IPS-15b (cell line): ENCODE measurements at regions not wholly inside any gene's neighbourhood (a gene's known extent, or its start where the extent isn't known, plus 50 kb on each side); places are given as distances from the start of the nearest gene placed in this dataset.

Experiments
- H3K27me3 ChIP-seq: one replicate; pipeline ENCODE4 v1.6.1; 2013; ENCODE audit warnings: low read length; ENCODE audit not compliant: control insufficient read depth, insufficient read depth
- H3K36me3 ChIP-seq: one replicate; pipeline ENCODE4 v1.6.1; 2013; ENCODE audit warnings: low read length; ENCODE audit not compliant: control insufficient read depth, insufficient read depth
- H3K4me1 ChIP-seq: one replicate; pipeline ENCODE4 v1.6.1; 2013; ENCODE audit warnings: mild to moderate bottlenecking, low read length; ENCODE audit not compliant: control insufficient read depth, insufficient read depth
- H3K4me3 ChIP-seq: one replicate; pipeline ENCODE4 v1.5.1; 2013; ENCODE audit warnings: low read depth, low read length
- H3K9ac ChIP-seq: one replicate; pipeline ENCODE4 v1.6.1; 2013; ENCODE audit warnings: low read depth, mild to moderate bottlenecking, low read length
- H3K9me3 ChIP-seq: one replicate; pipeline ENCODE4 v1.6.1; 2013; ENCODE audit warnings: mild to moderate bottlenecking, low read length; ENCODE audit not compliant: control insufficient read depth, insufficient read depth

- Histone ChIP-seq H3K4me1 (no peaks in the 10 kb centered on the region), H3K9ac (no peak overlapping the region)
Measured at GRCh38 chr5:156274453-156274852, 52.5 kb upstream of the SGCD start.

More at GRCh38 chr5:156274453-156274852, 52.5 kb upstream of the SGCD start:
- Histone ChIP-seq H3K27me3 (no peaks in the 10 kb centered on the region), H3K4me3 (no peak overlapping the region), H3K36me3 (no peaks in the 10 kb centered on the region), H3K9me3 (no peaks in the 10 kb centered on the region)
